AG04450 (cell line): ENCODE measurements at regions not wholly inside any gene's neighbourhood (a gene's known extent, or its start where the extent isn't known, plus 50 kb on each side); places are given as distances from the start of the nearest gene placed in this dataset. TPM values are rescaled to one million over a fixed set of nuclear protein-coding genes. Genes with fewer than 3 reads are reported as not detected.

ENCODE experiments used
- CTCF ChIA-PET: fragments of 300-600, 350-600 bp; formaldehyde crosslinking; extraction: SDS; loops from one replicate; lab custom pipeline; 2022; ENCODE audit warnings: antibody characterized with exemption, inconsistent platforms; lab: Charles Lee
- POLR2A ChIA-PET: fragments of 350-600 bp; formaldehyde crosslinking; extraction: SDS; loops from one replicate; lab custom pipeline; 2021; ENCODE audit warnings: antibody characterized with exemption, inconsistent platforms; lab: Yijun Ruan, JAX
- DNase-seq: peaks from one replicate; pipeline ENCODE4 v3.0.0-alpha.2; 2011; ENCODE audit warnings: low read depth, low spot score
- H3K27ac ChIP-seq: one replicate; pipeline ENCODE4 v1.5.1; 2012; ENCODE audit warnings: low read depth, low read length, control low read depth
- H3K27me3 ChIP-seq: one replicate; pipeline ENCODE4 v1.6.0; 2012; ENCODE audit warnings: low read length; ENCODE audit not compliant: control insufficient read depth, insufficient read depth
- H3K4me3 ChIP-seq: 2 replicates; pipeline ENCODE4 v1.5.1; 2011; ENCODE audit warnings: mild to moderate bottlenecking, low read depth, low read length, control low read depth
- H3K9me3 ChIP-seq: 2 replicates; pipeline ENCODE4 v1.5.1; 2012; ENCODE audit warnings: low read length; ENCODE audit not compliant: control insufficient read depth, insufficient read depth
- small RNA-seq: library from RNA; depleted of rRNA; stranded (forward); fragments of <200 nt; gene quantifications from one replicate; pipeline ENCODE3, GENCODE V24; 2012; ENCODE audit warnings: low read depth; ENCODE audit not compliant: insufficient read length
- TF ChIP-seq, protein P1 (sequence below): IDR thresholded peaks from 2 replicates; pipeline ENCODE4 v1.5.1; 2011; ENCODE audit warnings: low read depth, low read length, control low read depth, inconsistent platforms

DNA sequence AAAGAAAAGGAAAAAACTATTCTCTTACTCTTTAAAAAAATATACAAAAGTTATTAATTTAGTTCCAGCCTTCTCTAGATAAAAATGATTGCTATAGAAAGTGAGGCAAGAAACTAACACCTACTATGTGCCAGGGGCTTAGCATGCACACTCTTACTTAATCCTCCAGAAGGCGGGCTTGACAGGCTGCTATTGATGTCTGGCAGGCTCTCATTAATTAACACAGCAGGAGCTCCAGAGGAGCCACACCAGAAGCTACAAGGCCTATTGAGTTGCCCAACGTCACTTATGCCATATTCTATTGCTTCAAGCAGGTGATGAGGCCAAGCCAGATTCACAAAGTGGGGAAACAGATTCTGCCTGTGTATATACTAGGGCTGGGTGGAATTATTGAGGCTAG is 54.6 kb upstream of the CLINT1 start:
- CTCF ChIA-PET = interaction anchor here (4.2 kb wide), 1 partner anchor 36 kb away, joined by 23 read pairs; no protein-coding TSS in a partner anchor
- H3K27me3 ChIP-seq = peaks cover 3% of the 10 kb centered on the region
- no peak overlapping the region for H3K4me3 ChIP-seq
- TF ChIP-seq, protein P1, sequence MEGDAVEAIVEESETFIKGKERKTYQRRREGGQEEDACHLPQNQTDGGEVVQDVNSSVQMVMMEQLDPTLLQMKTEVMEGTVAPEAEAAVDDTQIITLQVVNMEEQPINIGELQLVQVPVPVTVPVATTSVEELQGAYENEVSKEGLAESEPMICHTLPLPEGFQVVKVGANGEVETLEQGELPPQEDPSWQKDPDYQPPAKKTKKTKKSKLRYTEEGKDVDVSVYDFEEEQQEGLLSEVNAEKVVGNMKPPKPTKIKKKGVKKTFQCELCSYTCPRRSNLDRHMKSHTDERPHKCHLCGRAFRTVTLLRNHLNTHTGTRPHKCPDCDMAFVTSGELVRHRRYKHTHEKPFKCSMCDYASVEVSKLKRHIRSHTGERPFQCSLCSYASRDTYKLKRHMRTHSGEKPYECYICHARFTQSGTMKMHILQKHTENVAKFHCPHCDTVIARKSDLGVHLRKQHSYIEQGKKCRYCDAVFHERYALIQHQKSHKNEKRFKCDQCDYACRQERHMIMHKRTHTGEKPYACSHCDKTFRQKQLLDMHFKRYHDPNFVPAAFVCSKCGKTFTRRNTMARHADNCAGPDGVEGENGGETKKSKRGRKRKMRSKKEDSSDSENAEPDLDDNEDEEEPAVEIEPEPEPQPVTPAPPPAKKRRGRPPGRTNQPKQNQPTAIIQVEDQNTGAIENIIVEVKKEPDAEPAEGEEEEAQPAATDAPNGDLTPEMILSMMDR = no peak
- no peaks in the 10 kb centered on the region for H3K9me3 ChIP-seq
- DNase-seq = no peak
- POLR2A ChIA-PET = no interaction called here
- no peak overlapping the region for H3K27ac ChIP-seq

DNA sequence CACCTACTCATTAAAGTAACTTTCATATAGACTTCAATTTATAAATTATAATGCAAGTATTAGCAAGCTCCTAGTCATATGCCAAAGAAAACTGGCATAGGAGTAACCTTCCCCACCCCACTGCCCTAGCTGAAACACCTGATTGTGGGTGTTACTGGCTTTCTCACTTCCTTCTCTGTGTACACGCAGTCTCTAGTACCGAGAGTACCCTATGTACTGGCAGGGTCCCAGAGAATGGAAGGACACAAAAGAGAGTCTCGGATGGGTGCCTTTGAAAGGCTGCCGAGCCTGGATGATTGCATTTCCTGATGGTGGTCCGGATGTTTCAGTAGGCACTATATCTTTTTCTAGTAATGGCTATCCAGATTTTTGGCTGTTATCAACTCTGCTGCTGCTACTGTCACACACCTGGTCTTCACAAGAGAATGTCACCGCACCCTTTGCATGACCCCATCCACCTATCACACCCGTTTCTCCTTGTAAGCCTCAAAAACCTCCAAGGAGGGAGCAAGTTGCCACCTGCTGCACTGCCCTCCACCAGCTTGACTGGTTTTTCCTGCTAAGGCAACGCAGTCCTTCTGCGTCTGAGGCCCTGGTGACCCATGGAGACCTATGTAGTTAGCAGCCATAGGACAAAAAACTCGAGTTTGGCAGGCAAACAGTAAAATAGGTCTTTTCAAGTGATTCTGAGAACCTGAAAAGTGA is 53.8 kb upstream of the CLINT1 start:
- Histone ChIP-seq H3K4me3 (no peak overlapping the region), H3K27ac (no peak overlapping the region), H3K27me3 (peaks cover 3% of the 10 kb centered on the region), H3K9me3 (no peaks in the 10 kb centered on the region)
- no peak for DNase-seq
- CTCF ChIA-PET = interaction anchor here (4.2 kb wide), 1 partner anchor 37 kb away, joined by 23 read pairs; no protein-coding TSS in a partner anchor
- POLR2A ChIA-PET = no interaction called here
- TF ChIP-seq, protein P1 = no peak

DNA sequence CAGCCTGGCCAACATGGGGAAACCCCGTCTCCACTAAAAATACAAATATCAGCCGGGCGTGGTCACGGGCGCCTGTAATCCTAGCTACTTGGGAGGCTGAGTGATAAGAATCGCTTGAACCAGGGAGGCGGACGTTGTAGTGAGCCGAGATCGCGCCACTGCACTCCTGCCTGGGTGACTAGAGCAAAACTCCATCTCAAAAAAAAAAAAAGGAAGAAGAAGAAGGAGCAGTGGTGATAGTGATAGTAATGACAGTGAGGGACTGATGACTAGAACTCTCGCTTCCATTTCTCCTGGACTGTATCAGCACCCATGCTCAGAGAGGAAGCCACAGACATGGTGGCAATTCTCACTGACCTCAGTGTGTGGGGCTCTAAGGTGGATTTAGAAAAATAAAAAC is 52.6 kb upstream of the CLINT1 start:
- Histone ChIP-seq H3K27ac (no peak overlapping the region), H3K27me3 (peaks cover 3% of the 10 kb centered on the region), H3K4me3 (no peak overlapping the region), H3K9me3 (no peaks in the 10 kb centered on the region)
- ChIA-PET CTCF (no interaction called here), POLR2A (no interaction called here)
- DNase-seq = no peak
- TF ChIP-seq, protein P1 = no peak

Small RNAs in the stretch of these regions (small RNA-seq; reads per million reads assigned to genes)
- gene AC091979.2 (not detected), gene RNU2-48P (not detected)
